MM.1S (cell line): ENCODE measurements at regions not wholly inside any gene's neighbourhood (a gene's known extent, or its start where the extent isn't known, plus 50 kb on each side); places are given as distances from the start of the nearest gene placed in this dataset.

Experiments used
- DNase-seq: peaks from one replicate; pipeline ENCODE4 v3.0.0-alpha.2; 2015
- H2AFZ ChIP-seq: fragments of 300-600 bp; sonication (generic); 2 replicates; pipeline ENCODE4 v1.6.0; 2016; ENCODE audit warnings: antibody characterized with exemption, low read length
- H3F3A ChIP-seq: fragments of 300-600 bp; sonication (generic); 2 replicates; pipeline ENCODE4 v1.6.1; 2016; ENCODE audit warnings: mild to moderate bottlenecking, antibody characterized with exemption, low read length, moderate library complexity, mixed read lengths; ENCODE audit not compliant: insufficient read depth
- H3K27ac ChIP-seq: fragments of 300-600 bp; sonication (generic); 2 replicates; pipeline ENCODE4 v1.5.1; 2016; ENCODE audit warnings: mild to moderate bottlenecking, low read length
- H3K27me3 ChIP-seq: fragments of 300-600 bp; sonication (generic); replicated peaks from 2 replicates; pipeline ENCODE4 v1.6.0; 2016; ENCODE audit warnings: low read length; ENCODE audit not compliant: insufficient read depth
- H3K36me3 ChIP-seq: fragments of 300-600 bp; sonication (generic); replicated peaks from 2 replicates; pipeline ENCODE4 v1.6.1; 2016; ENCODE audit warnings: mild to moderate bottlenecking, low read length, mixed read lengths; ENCODE audit not compliant: insufficient read depth
- H3K4me1 ChIP-seq: fragments of 300-600 bp; sonication (generic); 2 replicates; pipeline ENCODE4 v1.6.1; 2016; ENCODE audit warnings: low read length, mixed read lengths
- H3K4me2 ChIP-seq: fragments of 300-600 bp; sonication (generic); 2 replicates; pipeline ENCODE4 v1.6.0; 2016; ENCODE audit warnings: low read depth, low read length
- H3K4me3 ChIP-seq: fragments of 300-600 bp; sonication (generic); 2 replicates; pipeline ENCODE4 v1.5.1; 2016; ENCODE audit warnings: low read length, mixed read lengths
- H3K79me2 ChIP-seq: fragments of 300-600 bp; sonication (generic); 2 replicates; pipeline ENCODE4 v1.6.1; 2016; ENCODE audit warnings: mixed run types, low read length, mixed read lengths
- H3K9ac ChIP-seq: fragments of 300-600 bp; sonication (generic); 2 replicates; pipeline ENCODE4 v1.6.1; 2016; ENCODE audit warnings: low read length, mixed read lengths
- H3K9me2 ChIP-seq: fragments of 300-600 bp; sonication (generic); replicated peaks from 2 replicates; pipeline ENCODE4 v1.6.1; 2016; ENCODE audit warnings: mild to moderate bottlenecking, low read length, mixed read lengths; ENCODE audit not compliant: insufficient read depth
- H3K9me3 ChIP-seq: fragments of 300-600 bp; sonication (generic); replicated peaks from 2 replicates; pipeline ENCODE4 v1.6.1; 2016; ENCODE audit warnings: mild to moderate bottlenecking, low read length, mixed read lengths; ENCODE audit not compliant: insufficient read depth
- H4K20me1 ChIP-seq: fragments of 300-600 bp; sonication (generic); 2 replicates; pipeline ENCODE4 v1.6.1; 2016; ENCODE audit warnings: mild to moderate bottlenecking, low read length, moderate library complexity, mixed read lengths; ENCODE audit not compliant: insufficient read depth
- CTCF ChIP-seq: fragments of 300-600 bp; sonication (generic); IDR thresholded peaks from 2 replicates; pipeline ENCODE4 v1.5.1; 2016; ENCODE audit warnings: antibody characterized with exemption, low read length, mixed read lengths
- EZH2 ChIP-seq: fragments of 300-600 bp; sonication (generic); optimal IDR thresholded peaks from 2 replicates; pipeline ENCODE3; 2017; ENCODE audit warnings: low read depth, mild to moderate bottlenecking, antibody characterized with exemption, low read length, mixed read lengths
- EZH2phosphoT487 ChIP-seq: fragments of 300-600 bp; sonication (generic); IDR thresholded peaks from 2 replicates; pipeline ENCODE4 v1.6.1; 2018; ENCODE audit warnings: antibody characterized with exemption, low read length

GRCh38 chr16:51436742-51437141 is 285.7 kb upstream of the SALL1 start:
- H3K4me1 ChIP-seq, result no peaks in the 10 kb centered on the region
- H3K79me2 ChIP-seq, result no peaks in the 10 kb centered on the region
- no peak overlapping the region for H3K27ac ChIP-seq
- H2AFZ ChIP-seq, result no peak overlapping the region
- H3K27me3 ChIP-seq, result no peaks in the 10 kb centered on the region
- H3K9me2 ChIP-seq, result no peaks in the 10 kb centered on the region
- H4K20me1 ChIP-seq, result no peaks in the 10 kb centered on the region
- no peak overlapping the region for H3K9ac ChIP-seq
- TF ChIP-seq EZH2, result no peak
- no peak for TF ChIP-seq CTCF
- TF ChIP-seq EZH2phosphoT487, result no peak
- H3K9me3 ChIP-seq, result no peaks in the 10 kb centered on the region
- DNase-seq, result no peak
- no peaks in the 10 kb centered on the region for H3F3A ChIP-seq
- H3K4me3 ChIP-seq, result no peak overlapping the region
- H3K4me2 ChIP-seq, result no peak overlapping the region
- H3K36me3 ChIP-seq, result no peaks in the 10 kb centered on the region

- H3K27me3 ChIP-seq, result no peaks in the 10 kb centered on the region
- H3K9ac ChIP-seq, result no peak overlapping the region
- H3F3A ChIP-seq, result no peaks in the 10 kb centered on the region
- no peak overlapping the region for H3K4me3 ChIP-seq
- H3K9me3 ChIP-seq, result no peaks in the 10 kb centered on the region
- no peaks in the 10 kb centered on the region for H3K79me2 ChIP-seq
- H3K9me2 ChIP-seq, result no peaks in the 10 kb centered on the region
- no peak for DNase-seq
- H4K20me1 ChIP-seq, result no peaks in the 10 kb centered on the region
- no peak overlapping the region for H3K4me2 ChIP-seq
- H3K27ac ChIP-seq, result no peak overlapping the region
- no peak for TF ChIP-seq CTCF
- TF ChIP-seq EZH2, result no peak
- no peak for TF ChIP-seq EZH2phosphoT487
- H3K36me3 ChIP-seq, result no peaks in the 10 kb centered on the region
- H3K4me1 ChIP-seq, result no peaks in the 10 kb centered on the region
- H2AFZ ChIP-seq, result no peak overlapping the region
These were observed 283.6 kb upstream of the SALL1 start for GRCh38 chr16:51434567-51435198.

- Histone ChIP-seq H3K4me3 (no peak overlapping the region), H3K4me1 (no peaks in the 10 kb centered on the region), H3K27ac (no peak overlapping the region), H3K9me3 (no peaks in the 10 kb centered on the region), H2AFZ (no peak overlapping the region), H3K9me2 (no peaks in the 10 kb centered on the region), H3K36me3 (no peaks in the 10 kb centered on the region), H4K20me1 (no peaks in the 10 kb centered on the region), H3K79me2 (no peaks in the 10 kb centered on the region), H3K27me3 (no peaks in the 10 kb centered on the region), H3K9ac (no peak overlapping the region), H3K4me2 (no peak overlapping the region), H3F3A (no peaks in the 10 kb centered on the region)
- TF ChIP-seq EZH2phosphoT487, result no peak
- TF ChIP-seq CTCF, result no peak
- TF ChIP-seq EZH2, result no peak
- DNase-seq, result no peak
These were observed 282.5 kb upstream of the SALL1 start for GRCh38 chr16:51433599-51433998.
